ENCODE measurements at regions not wholly inside any gene's neighbourhood (a gene's known extent, or its start where the extent isn't known, plus 50 kb on each side); places are given as distances from the start of the nearest gene placed in this dataset.

DNA sequence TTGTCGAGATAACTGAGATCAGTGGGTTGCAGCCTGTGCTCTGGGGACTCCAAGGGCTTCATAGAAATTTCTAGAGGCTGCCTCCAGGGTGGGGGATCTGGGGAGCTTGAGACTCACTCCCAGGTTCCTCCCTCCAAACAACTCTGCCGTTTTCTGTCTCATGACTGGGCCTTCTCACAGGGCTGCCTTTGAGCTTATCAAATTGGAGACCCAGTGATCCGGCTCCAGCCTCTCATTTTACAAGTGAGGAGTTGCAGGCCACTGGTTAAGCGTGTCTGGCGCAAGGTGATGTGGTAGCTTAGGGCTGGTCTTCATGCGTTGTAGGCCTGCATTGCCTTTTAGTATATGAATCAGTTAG lies 85.8 kb downstream of the SLC25A47 start (continued):
- TF ChIP-seq ZBTB33 (IDR thresholded peaks at IDR 0.05; ENCODE audit: extremely low read depth, insufficient replicate concordance, low read length), result no peak

GRCh38 chr14:100409651-100410050 lies 86.5 kb downstream of the SLC25A47 start:
- ChIA-PET RAD21 (ENCODE audit: low non-redundant PET in 1 of 2, low total read pairs in 2 of 2, uncharacterized antibody in 2 of 2, unreplicated experiment in 2 of 2) (no interaction called here), CTCF (interaction anchor here (1.6 to 1.8 kb wide), 2 partner anchors 8 to 25 kb away, joined by 5 to 8 read pairs; no protein-coding TSS in a partner anchor), POLR2A (no interaction called here)
- H3K4me1 ChIP-seq (ENCODE audit: control insufficient read depth in 1 of 2, insufficient read depth in 2 of 2, low read length in 2 of 2), result peaks cover 31 to 43% of the 10 kb centered on the region in 2 experiments
- no peak overlapping the region for H3K9ac ChIP-seq (ENCODE audit: low read length)
- TF ChIP-seq CEBPB (IDR thresholded peaks at IDR 0.05; ENCODE audit: low read depth), result no peak
- TF ChIP-seq, protein P1, sequence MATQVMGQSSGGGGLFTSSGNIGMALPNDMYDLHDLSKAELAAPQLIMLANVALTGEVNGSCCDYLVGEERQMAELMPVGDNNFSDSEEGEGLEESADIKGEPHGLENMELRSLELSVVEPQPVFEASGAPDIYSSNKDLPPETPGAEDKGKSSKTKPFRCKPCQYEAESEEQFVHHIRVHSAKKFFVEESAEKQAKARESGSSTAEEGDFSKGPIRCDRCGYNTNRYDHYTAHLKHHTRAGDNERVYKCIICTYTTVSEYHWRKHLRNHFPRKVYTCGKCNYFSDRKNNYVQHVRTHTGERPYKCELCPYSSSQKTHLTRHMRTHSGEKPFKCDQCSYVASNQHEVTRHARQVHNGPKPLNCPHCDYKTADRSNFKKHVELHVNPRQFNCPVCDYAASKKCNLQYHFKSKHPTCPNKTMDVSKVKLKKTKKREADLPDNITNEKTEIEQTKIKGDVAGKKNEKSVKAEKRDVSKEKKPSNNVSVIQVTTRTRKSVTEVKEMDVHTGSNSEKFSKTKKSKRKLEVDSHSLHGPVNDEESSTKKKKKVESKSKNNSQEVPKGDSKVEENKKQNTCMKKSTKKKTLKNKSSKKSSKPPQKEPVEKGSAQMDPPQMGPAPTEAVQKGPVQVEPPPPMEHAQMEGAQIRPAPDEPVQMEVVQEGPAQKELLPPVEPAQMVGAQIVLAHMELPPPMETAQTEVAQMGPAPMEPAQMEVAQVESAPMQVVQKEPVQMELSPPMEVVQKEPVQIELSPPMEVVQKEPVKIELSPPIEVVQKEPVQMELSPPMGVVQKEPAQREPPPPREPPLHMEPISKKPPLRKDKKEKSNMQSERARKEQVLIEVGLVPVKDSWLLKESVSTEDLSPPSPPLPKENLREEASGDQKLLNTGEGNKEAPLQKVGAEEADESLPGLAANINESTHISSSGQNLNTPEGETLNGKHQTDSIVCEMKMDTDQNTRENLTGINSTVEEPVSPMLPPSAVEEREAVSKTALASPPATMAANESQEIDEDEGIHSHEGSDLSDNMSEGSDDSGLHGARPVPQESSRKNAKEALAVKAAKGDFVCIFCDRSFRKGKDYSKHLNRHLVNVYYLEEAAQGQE (IDR thresholded peaks at IDR 0.05; ENCODE audit: low read depth), result no peak
- H2AFZ ChIP-seq (ENCODE audit: low read depth, low read length, poor library complexity, severe bottlenecking), result no peak overlapping the region
- no peaks in the 10 kb centered on the region for H3K9me3 ChIP-seq (ENCODE audit: control insufficient read depth in 1 of 2, insufficient read depth in 1 of 2, low read depth in 1 of 2, low read length in 2 of 2)
- no peak overlapping the region for H3K27ac ChIP-seq (ENCODE audit: low read depth, low read length)
- no peak for ATAC-seq
- H3K9me2 ChIP-seq (ENCODE audit: insufficient read depth), result no peaks in the 10 kb centered on the region
- intact Hi-C loops (cut with micrococcal nuclease), result loop anchor here (10.0 kb wide), 2 partner anchors 135 to 495 kb away; partner anchors contain the start of gene RTL1
- H3K4me3 ChIP-seq (replicated peaks in 1 of 2; ENCODE audit: low read depth in 1 of 2, low read length in 2 of 2), result no peak overlapping the region
- no peak overlapping the region for H3K4me2 ChIP-seq (ENCODE audit: low read length)
- DNase-seq (ENCODE audit: low read depth, low spot score), result no peak
- H3K79me2 ChIP-seq (ENCODE audit: insufficient read depth, low read length), result no peaks in the 10 kb centered on the region
- no peaks in the 10 kb centered on the region for H3K27me3 ChIP-seq (ENCODE audit: insufficient read depth, low read length)
- H4K20me1 ChIP-seq (ENCODE audit: insufficient read depth), result no peaks in the 10 kb centered on the region
- H3K36me3 ChIP-seq (ENCODE audit: control insufficient read depth in 1 of 2, insufficient read depth in 2 of 2, low read length in 2 of 2), result no peaks in the 10 kb centered on the region
- no TSS peak for BruUV-seq (replicated peaks)

Measured in HCT116 (cell line).